ENCODE measurements at regions not wholly inside any gene's neighbourhood (a gene's known extent, or its start where the extent isn't known, plus 50 kb on each side); places are given as distances from the start of the nearest gene placed in this dataset.

DNA sequence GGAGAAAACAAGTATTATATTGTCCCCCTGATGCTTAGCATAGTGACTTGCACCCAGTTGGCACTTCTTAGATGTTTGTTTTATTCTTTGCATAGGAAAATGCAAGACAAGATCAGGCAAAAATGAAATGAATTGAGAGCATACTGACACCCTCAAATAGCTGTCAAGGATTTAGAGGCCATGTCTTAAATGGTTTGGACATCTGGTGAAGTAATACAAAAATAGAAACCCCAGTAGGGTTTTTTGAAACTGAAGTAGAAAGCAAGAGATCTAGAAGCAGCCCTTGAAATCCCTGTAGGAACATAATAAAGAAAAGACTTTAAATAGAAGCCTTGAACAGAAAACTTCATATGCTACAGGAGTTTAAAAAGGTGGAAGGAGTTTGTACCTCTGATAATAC is 174.3 kb downstream of the ANXA1 start:
- TF ChIP-seq SIN3A (IDR thresholded peaks at IDR 0.05; ENCODE audit: borderline replicate concordance, insufficient read depth, low read length), result no peak
- TF ChIP-seq POLR2AphosphoS5 (IDR thresholded peaks at IDR 0.05; ENCODE audit: low read depth, low read length), result no peak
- no peak for TF ChIP-seq TAF1 (IDR thresholded peaks at IDR 0.05; ENCODE audit: borderline replicate concordance, insufficient read depth, low read length)
- TF ChIP-seq, protein P1, sequence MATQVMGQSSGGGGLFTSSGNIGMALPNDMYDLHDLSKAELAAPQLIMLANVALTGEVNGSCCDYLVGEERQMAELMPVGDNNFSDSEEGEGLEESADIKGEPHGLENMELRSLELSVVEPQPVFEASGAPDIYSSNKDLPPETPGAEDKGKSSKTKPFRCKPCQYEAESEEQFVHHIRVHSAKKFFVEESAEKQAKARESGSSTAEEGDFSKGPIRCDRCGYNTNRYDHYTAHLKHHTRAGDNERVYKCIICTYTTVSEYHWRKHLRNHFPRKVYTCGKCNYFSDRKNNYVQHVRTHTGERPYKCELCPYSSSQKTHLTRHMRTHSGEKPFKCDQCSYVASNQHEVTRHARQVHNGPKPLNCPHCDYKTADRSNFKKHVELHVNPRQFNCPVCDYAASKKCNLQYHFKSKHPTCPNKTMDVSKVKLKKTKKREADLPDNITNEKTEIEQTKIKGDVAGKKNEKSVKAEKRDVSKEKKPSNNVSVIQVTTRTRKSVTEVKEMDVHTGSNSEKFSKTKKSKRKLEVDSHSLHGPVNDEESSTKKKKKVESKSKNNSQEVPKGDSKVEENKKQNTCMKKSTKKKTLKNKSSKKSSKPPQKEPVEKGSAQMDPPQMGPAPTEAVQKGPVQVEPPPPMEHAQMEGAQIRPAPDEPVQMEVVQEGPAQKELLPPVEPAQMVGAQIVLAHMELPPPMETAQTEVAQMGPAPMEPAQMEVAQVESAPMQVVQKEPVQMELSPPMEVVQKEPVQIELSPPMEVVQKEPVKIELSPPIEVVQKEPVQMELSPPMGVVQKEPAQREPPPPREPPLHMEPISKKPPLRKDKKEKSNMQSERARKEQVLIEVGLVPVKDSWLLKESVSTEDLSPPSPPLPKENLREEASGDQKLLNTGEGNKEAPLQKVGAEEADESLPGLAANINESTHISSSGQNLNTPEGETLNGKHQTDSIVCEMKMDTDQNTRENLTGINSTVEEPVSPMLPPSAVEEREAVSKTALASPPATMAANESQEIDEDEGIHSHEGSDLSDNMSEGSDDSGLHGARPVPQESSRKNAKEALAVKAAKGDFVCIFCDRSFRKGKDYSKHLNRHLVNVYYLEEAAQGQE (IDR thresholded peaks at IDR 0.05; ENCODE audit: insufficient read depth in 1 of 2, low read depth in 2 of 2, low read length in 2 of 2), result no peak
- no peak for TF ChIP-seq FOXP2 (optimal IDR thresholded peaks at IDR 0.05; ENCODE audit: borderline replicate concordance, extremely low read depth, extremely low read length, insufficient read depth)

Data from PFSK-1 (cell line).